Tibial artery (tissue), 4 donors: ENCODE measurements at regions not wholly inside any gene's neighbourhood (a gene's known extent, or its start where the extent isn't known, plus 50 kb on each side); places are given as distances from the start of the nearest gene placed in this dataset.

Experiments
- DNase-seq, 2 donors: peaks; one replicate each; pipeline ENCODE4 v3.0.0-alpha.2; 2019
- H3K27ac ChIP-seq, 2 donors: fragments of 200-600 bp; sonication (generic) in 1 of 2; 1 replicate in 1 of 2; 2 replicates in 1 of 2; pipeline ENCODE4 v1.5.1; 2018 to 2019; ENCODE audit warnings: mild to moderate bottlenecking in 1 of 2
- H3K27me3 ChIP-seq, 2 donors: fragments of 200-600 bp; sonication (generic) in 1 of 2; one replicate each; pipeline versions ENCODE4 v1.5.1 to v1.6.0; 2016 to 2019
- H3K36me3 ChIP-seq, 3 donors: fragments of 200-600 bp; sonication (generic) in 2 of 3; one replicate each; pipeline ENCODE4 v1.5.1; 2016 to 2019; ENCODE audit warnings: mild to moderate bottlenecking in 2 of 3
- H3K4me1 ChIP-seq, 4 donors: fragments of 200-600 bp; sonication (generic) in 2 of 4; 1 replicate in 3 of 4; 2 replicates in 1 of 4; pipeline ENCODE4 v1.5.1; 2016 to 2019
- H3K4me3 ChIP-seq, 2 donors: fragments of 200-600 bp; sonication (generic) in 1 of 2; 1 replicate in 1 of 2; 2 replicates in 1 of 2; pipeline ENCODE4 v1.5.1; 2018 to 2019; ENCODE audit warnings: mild to moderate bottlenecking in 2 of 2
- H3K9me3 ChIP-seq, 3 donors: fragments of 200-600 bp; sonication (generic) in 1 of 3; one replicate each; pipeline ENCODE4 v1.5.1; 2016 to 2019
- intact Hi-C: fragments of 100-400 bp; cut with DNase I; formaldehyde crosslinking; loops from one replicate; pipeline ENCODE4 v1.15.0; 2023; ENCODE audit warnings: low total_unique reads
- TF ChIP-seq, protein P1 (sequence below), 2 experiments: fragments of 200-600 bp in 1 of 2; fragments of 450-650 bp in 1 of 2; IDR thresholded peaks; one replicate each; pipeline ENCODE4 v1.5.1; 2017 to 2019; ENCODE audit warnings: antibody characterized with exemption in 2 of 2, mild to moderate bottlenecking in 1 of 2, moderate library complexity in 1 of 2

- Histone ChIP-seq H3K4me3 (no peak overlapping the region), H3K9me3 (no peaks in the 10 kb centered on the region), H3K4me1 (no peaks in the 10 kb centered on the region), H3K27ac (no peak overlapping the region), H3K27me3 (peaks cover 0 to 4% of the 10 kb centered on the region in 2 donors), H3K36me3 (no peaks in the 10 kb centered on the region)
- intact Hi-C loops: no loop called here
- DNase-seq: no peak
- TF ChIP-seq, protein P1, sequence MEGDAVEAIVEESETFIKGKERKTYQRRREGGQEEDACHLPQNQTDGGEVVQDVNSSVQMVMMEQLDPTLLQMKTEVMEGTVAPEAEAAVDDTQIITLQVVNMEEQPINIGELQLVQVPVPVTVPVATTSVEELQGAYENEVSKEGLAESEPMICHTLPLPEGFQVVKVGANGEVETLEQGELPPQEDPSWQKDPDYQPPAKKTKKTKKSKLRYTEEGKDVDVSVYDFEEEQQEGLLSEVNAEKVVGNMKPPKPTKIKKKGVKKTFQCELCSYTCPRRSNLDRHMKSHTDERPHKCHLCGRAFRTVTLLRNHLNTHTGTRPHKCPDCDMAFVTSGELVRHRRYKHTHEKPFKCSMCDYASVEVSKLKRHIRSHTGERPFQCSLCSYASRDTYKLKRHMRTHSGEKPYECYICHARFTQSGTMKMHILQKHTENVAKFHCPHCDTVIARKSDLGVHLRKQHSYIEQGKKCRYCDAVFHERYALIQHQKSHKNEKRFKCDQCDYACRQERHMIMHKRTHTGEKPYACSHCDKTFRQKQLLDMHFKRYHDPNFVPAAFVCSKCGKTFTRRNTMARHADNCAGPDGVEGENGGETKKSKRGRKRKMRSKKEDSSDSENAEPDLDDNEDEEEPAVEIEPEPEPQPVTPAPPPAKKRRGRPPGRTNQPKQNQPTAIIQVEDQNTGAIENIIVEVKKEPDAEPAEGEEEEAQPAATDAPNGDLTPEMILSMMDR (IDR thresholded peaks at IDR 0.05): no peak
Observed at GRCh38 chr5:3301306-3301705, 294.3 kb upstream of the IRX1 start.

DNA sequence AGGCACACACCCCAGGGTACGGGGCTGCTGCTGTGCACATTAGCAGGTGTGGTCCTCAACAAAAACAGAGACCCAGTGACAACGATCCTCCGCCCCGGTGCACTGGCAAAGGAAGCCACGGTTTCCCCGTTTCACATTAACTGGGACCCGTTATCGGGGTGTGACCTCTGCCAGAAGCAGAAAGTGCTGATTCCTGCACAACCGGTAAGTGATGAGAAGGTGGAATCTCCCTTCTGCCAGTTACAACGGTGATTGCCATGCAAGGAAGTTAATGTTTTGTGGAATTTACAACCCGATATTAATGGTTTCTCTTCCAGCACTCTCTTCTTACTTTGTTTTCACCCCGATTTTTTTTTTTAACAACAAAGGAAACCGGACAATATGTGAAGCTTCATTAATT lies 294.9 kb upstream of the IRX1 start:
- TF ChIP-seq, protein P1 (IDR thresholded peaks at IDR 0.05): no peak

DNA sequence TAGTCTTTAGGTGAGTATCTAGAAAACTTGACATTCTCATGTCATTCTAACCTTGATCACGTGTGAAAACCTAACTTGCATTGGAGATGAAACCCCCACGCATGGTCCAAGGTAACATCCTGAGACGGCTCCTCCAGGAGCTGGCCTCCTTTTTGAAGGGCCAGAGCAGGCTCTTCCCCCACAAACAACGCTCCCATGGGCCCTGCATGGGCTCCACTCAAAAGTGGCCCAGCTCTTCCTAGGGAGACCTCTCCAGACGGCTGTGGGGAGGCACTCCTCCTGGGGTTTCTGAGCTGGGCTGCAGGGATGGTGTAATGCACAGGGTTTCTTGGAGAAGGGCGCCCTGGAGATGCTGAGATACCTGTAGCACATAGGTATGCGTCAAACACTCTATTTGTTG lies 296.2 kb upstream of the IRX1 start:
- H3K27me3 ChIP-seq: peaks cover 0 to 4% of the 10 kb centered on the region in 2 donors
- no peak for DNase-seq
- TF ChIP-seq, protein P1 (IDR thresholded peaks at IDR 0.05): no peak
- H3K9me3 ChIP-seq: no peaks in the 10 kb centered on the region
- intact Hi-C loops: no loop called here
- H3K27ac ChIP-seq: no peak overlapping the region
- no peaks in the 10 kb centered on the region for H3K4me1 ChIP-seq
- H3K36me3 ChIP-seq: no peaks in the 10 kb centered on the region
- H3K4me3 ChIP-seq: no peak overlapping the region

More for the DNA sequence above, 294.9 kb upstream of the IRX1 start:
- Histone ChIP-seq H3K4me1 (no peaks in the 10 kb centered on the region), H3K36me3 (no peaks in the 10 kb centered on the region), H3K4me3 (no peak overlapping the region), H3K27ac (no peak overlapping the region), H3K27me3 (peaks cover 0 to 4% of the 10 kb centered on the region in 2 donors), H3K9me3 (no peaks in the 10 kb centered on the region)
- intact Hi-C loops: no loop called here
- DNase-seq: no peak

DNA sequence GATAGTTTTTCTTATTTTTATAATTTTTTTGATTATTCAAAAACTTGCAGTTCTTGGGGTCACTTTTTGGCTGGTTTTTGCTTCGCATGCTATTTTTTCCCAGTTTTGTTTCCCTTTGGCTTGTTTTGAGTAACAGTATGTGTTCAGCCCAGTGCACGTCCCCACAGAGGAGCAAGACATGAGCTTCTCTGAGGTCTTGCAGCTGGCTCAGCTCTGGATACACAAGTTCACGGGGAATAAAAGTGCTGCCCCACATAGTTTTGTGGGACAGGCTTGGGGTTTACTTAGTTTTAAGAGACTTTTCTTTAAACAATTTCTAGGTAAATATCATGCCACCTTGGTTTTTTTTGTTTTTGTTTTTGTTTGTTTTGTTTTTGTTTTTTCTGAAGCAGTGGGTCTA lies 297.8 kb upstream of the IRX1 start:
- Histone ChIP-seq H3K4me1 (no peaks in the 10 kb centered on the region), H3K4me3 (no peak overlapping the region), H3K9me3 (no peaks in the 10 kb centered on the region), H3K27ac (no peak overlapping the region), H3K36me3 (no peaks in the 10 kb centered on the region), H3K27me3 (peaks cover 0 to 4% of the 10 kb centered on the region in 2 donors)
- TF ChIP-seq, protein P1 (IDR thresholded peaks at IDR 0.05): no peak
- DNase-seq: no peak
- intact Hi-C loops: no loop called here

DNA sequence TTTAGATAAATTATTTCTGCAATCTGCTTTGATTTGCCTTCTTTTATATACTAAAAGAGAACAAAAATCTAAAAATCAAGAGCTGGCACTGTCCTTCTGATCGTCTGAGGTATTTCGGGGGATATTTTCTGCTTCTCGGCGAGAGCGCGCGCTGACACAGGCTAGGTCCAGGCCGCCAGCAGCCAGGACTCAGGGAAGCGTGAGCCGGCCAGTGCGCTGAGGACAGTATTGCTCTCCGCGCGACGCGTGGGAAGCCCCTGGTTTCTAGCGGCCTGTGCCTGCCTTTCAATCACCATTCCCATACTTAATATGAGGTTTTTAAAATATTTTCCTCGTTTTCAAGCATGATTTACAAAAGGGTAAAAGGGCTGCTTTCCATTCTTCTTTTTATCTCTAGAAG lies 307.3 kb upstream of the IRX1 start:
- intact Hi-C loops: no loop called here
- H3K9me3 ChIP-seq: no peaks in the 10 kb centered on the region

More for the DNA sequence above, 307.3 kb upstream of the IRX1 start:
- Histone ChIP-seq H3K27ac (no peak overlapping the region), H3K36me3 (no peaks in the 10 kb centered on the region), H3K27me3 (peaks cover 0 to 7% of the 10 kb centered on the region in 2 donors), H3K4me3 (no peak overlapping the region), H3K4me1 (no peaks in the 10 kb centered on the region)
- DNase-seq: no peak
- TF ChIP-seq, protein P1 (IDR thresholded peaks at IDR 0.05): no peak
